HEK293 (cell line): ENCODE measurements at regions not wholly inside any gene's neighbourhood (a gene's known extent, or its start where the extent isn't known, plus 50 kb on each side); places are given as distances from the start of the nearest gene placed in this dataset.

ENCODE experiments used
- CTCF ChIA-PET: fragments of 350-600 bp; formaldehyde crosslinking; extraction: SDS; loops from one replicate; lab custom pipeline; 2021; ENCODE audit warnings: antibody characterized with exemption; lab: Yijun Ruan, JAX
- POLR2A ChIA-PET: fragments of 300-600 bp; formaldehyde crosslinking; extraction: SDS; loops from one replicate; lab custom pipeline; 2020; ENCODE audit warnings: antibody characterized with exemption, inconsistent platforms; lab: Yijun Ruan, JAX
- H3K27ac ChIP-seq: fragments of 200-500 bp; sonication (Bioruptor generic); 2 replicates; pipeline ENCODE4 v1.5.1; 2014; ENCODE audit warnings: low read depth, low read length, control low read depth, inconsistent platforms; ENCODE audit errors: extremely low read depth
- H3K36me3 ChIP-seq, 2 experiments: fragments of 200-500 bp in 1 of 2; sonication (Bioruptor generic) in 1 of 2; 1 replicate in 1 of 2; 2 replicates in 1 of 2; pipeline ENCODE4 v1.5.1; 2014 to 2017; ENCODE audit warnings: inconsistent platforms in 2 of 2, low read length in 2 of 2; ENCODE audit not compliant: control insufficient read depth in 2 of 2, insufficient read depth in 1 of 2
- H3K4me1 ChIP-seq: fragments of 200-500 bp; sonication (Bioruptor generic); 2 replicates; pipeline ENCODE4 v1.5.1; 2014; ENCODE audit warnings: mild to moderate bottlenecking, low read length, inconsistent platforms; ENCODE audit not compliant: control insufficient read depth, insufficient read depth
- H3K4me3 ChIP-seq: 2 replicates; pipeline ENCODE4 v1.5.1; 2011; ENCODE audit warnings: low read depth, mild to moderate bottlenecking, control low read depth, low read length, moderate library complexity
- H3K9me3 ChIP-seq: fragments of 200-500 bp; sonication (Bioruptor generic); 2 replicates; pipeline ENCODE4 v1.5.1; 2014; ENCODE audit warnings: low read depth, low read length, inconsistent platforms; ENCODE audit not compliant: control insufficient read depth, insufficient read depth
- GLIS2 ChIP-seq: fragments of 450-650 bp; formaldehyde crosslinking; IDR thresholded peaks from 2 replicates; pipeline ENCODE4 v1.5.1; 2016; ENCODE audit warnings: missing biosample characterization, missing genetic modification characterization
- KLF16 ChIP-seq: fragments of 450-650 bp; formaldehyde crosslinking; IDR thresholded peaks from 2 replicates; pipeline ENCODE4 v1.5.1; 2017; ENCODE audit warnings: missing biosample characterization, missing genetic modification characterization
- KLF17 ChIP-seq: fragments of 450-650 bp; formaldehyde crosslinking; IDR thresholded peaks from 2 replicates; pipeline ENCODE4 v1.5.1; 2016; ENCODE audit warnings: missing biosample characterization, missing genetic modification characterization
- MYNN ChIP-seq: fragments of 450-650 bp; formaldehyde crosslinking; IDR thresholded peaks from 2 replicates; pipeline ENCODE4 v1.5.1; 2016; ENCODE audit warnings: missing biosample characterization, missing genetic modification characterization, borderline replicate concordance
- TCF7L2 ChIP-seq: IDR thresholded peaks from 2 replicates; pipeline ENCODE4 v1.6.1; 2011; ENCODE audit warnings: low read depth, mild to moderate bottlenecking, inconsistent platforms, low read length, moderate library complexity, borderline replicate concordance
- TRIM28 ChIP-seq: IDR thresholded peaks from 2 replicates; pipeline ENCODE4 v1.6.1; 2011; ENCODE audit warnings: low read length, control low read depth, borderline replicate concordance
- ZNF133 ChIP-seq: fragments of 450-650 bp; formaldehyde crosslinking; IDR thresholded peaks from 2 replicates; pipeline ENCODE4 v1.5.1; 2016; ENCODE audit warnings: missing biosample characterization, missing genetic modification characterization
- ZNF146 ChIP-seq: fragments of 450-650 bp; formaldehyde crosslinking; IDR thresholded peaks from 2 replicates; pipeline ENCODE4 v1.5.1; 2016; ENCODE audit warnings: missing biosample characterization, missing genetic modification characterization
- ZNF184 ChIP-seq: fragments of 450-650 bp; IDR thresholded peaks from 2 replicates; pipeline ENCODE4 v1.5.1; 2018; ENCODE audit warnings: missing biosample characterization, mild to moderate bottlenecking, missing genetic modification characterization
- ZNF2 ChIP-seq: fragments of 450-650 bp; formaldehyde crosslinking; IDR thresholded peaks from 2 replicates; pipeline ENCODE4 v1.5.1; 2016; ENCODE audit warnings: missing biosample characterization, missing genetic modification characterization
- ZNF202 ChIP-seq: fragments of 450-650 bp; formaldehyde crosslinking; IDR thresholded peaks from 2 replicates; pipeline ENCODE4 v1.5.1; 2016; ENCODE audit warnings: missing biosample characterization, missing genetic modification characterization, borderline replicate concordance
- ZNF423 ChIP-seq: fragments of 450-650 bp; formaldehyde crosslinking; IDR thresholded peaks from 2 replicates; pipeline ENCODE4 v1.5.1; 2016; ENCODE audit warnings: missing biosample characterization, missing genetic modification characterization
- ZNF433 ChIP-seq: fragments of 450-650 bp; formaldehyde crosslinking; IDR thresholded peaks from 2 replicates; pipeline ENCODE4 v1.5.1; 2016; ENCODE audit warnings: missing biosample characterization, missing genetic modification characterization, low read depth
- ZNF449 ChIP-seq: fragments of 450-650 bp; formaldehyde crosslinking; IDR thresholded peaks from 2 replicates; pipeline ENCODE4 v1.5.1; 2017; ENCODE audit warnings: missing biosample characterization, mild to moderate bottlenecking, missing genetic modification characterization, moderate library complexity
- ZNF501 ChIP-seq: fragments of 450-650 bp; formaldehyde crosslinking; IDR thresholded peaks from 2 replicates; pipeline ENCODE4 v1.5.1; 2016; ENCODE audit warnings: missing biosample characterization, missing genetic modification characterization
- ZNF629 ChIP-seq: fragments of 450-650 bp; formaldehyde crosslinking; IDR thresholded peaks from 2 replicates; pipeline ENCODE4 v1.5.1; 2017; ENCODE audit warnings: missing biosample characterization, missing genetic modification characterization
- ZNF677 ChIP-seq: fragments of 450-650 bp; IDR thresholded peaks from 2 replicates; pipeline ENCODE4 v1.5.0; 2018; ENCODE audit warnings: missing biosample characterization, mild to moderate bottlenecking, missing genetic modification characterization, moderate library complexity
- ZNF707 ChIP-seq: fragments of 450-650 bp; formaldehyde crosslinking; IDR thresholded peaks from 2 replicates; pipeline ENCODE4 v1.5.1; 2016; ENCODE audit warnings: missing biosample characterization, missing genetic modification characterization
- ZSCAN5A ChIP-seq: fragments of 450-650 bp; formaldehyde crosslinking; IDR thresholded peaks from 2 replicates; pipeline ENCODE4 v1.5.1; 2016; ENCODE audit warnings: missing biosample characterization, missing genetic modification characterization
- TF ChIP-seq, protein P1 (sequence below): fragments of 450-650 bp; formaldehyde crosslinking; IDR thresholded peaks from 2 replicates; pipeline ENCODE4 v1.5.1; 2016; ENCODE audit warnings: missing biosample characterization, missing genetic modification characterization

GRCh38 chr20:53816872-53817398 is 223.3 kb upstream of the ZNF217 start (continued):
- TF ChIP-seq KLF17 (no peak), ZNF449 (tag by site-specific recombination) (no peak), ZNF146 (tag by site-specific recombination) (no peak)
- TF ChIP-seq, protein P1, sequence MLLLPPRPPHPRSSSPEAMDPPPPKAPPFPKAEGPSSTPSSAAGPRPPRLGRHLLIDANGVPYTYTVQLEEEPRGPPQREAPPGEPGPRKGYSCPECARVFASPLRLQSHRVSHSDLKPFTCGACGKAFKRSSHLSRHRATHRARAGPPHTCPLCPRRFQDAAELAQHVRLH = no peak

- Histone ChIP-seq H3K4me3 (no peak overlapping the region), H3K4me1 (no peaks in the 10 kb centered on the region), H3K27ac (no peak overlapping the region), H3K36me3 (no peaks in the 10 kb centered on the region), H3K9me3 (no peaks in the 10 kb centered on the region)
- ChIA-PET POLR2A (no interaction called here), CTCF (no interaction called here)
- TF ChIP-seq ZNF184 (tag by site-specific recombination) = no peak
- no peak for TF ChIP-seq ZNF202 (tag by site-specific recombination)
- TF ChIP-seq ZNF423 (tag by site-specific recombination) = no peak
- TF ChIP-seq ZNF133 = no peak
- TF ChIP-seq ZNF433 (tag by site-specific recombination) = no peak
These were observed 221.9 kb upstream of the ZNF217 start for GRCh38 chr20:53815509-53815908.

DNA sequence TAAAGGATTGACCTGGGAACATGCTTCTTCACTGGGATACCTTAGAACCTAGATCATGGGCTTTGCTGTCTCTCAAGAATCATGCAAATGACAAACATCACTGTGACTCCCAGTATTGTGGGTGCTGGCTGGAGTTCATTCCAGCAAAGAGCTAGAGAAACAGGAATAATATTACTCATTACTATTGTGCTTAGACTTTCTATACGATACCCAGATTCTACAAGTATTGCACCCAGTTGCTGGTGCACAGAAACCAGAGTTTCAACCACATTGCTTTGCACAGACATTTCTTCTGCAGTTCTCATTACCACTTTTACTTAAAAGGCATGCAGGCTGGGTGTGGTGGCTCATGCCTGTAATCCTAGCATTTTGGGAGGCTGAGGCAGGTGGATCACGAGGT is 220.4 kb upstream of the ZNF217 start:
- no peaks in the 10 kb centered on the region for H3K36me3 ChIP-seq
- no peak overlapping the region for H3K4me3 ChIP-seq
- H3K9me3 ChIP-seq = no peaks in the 10 kb centered on the region
- CTCF ChIA-PET = no interaction called here
- H3K4me1 ChIP-seq = no peaks in the 10 kb centered on the region
- POLR2A ChIA-PET = no interaction called here
- TF ChIP-seq TRIM28 (no peak), ZNF677 (tag by site-specific recombination) (no peak), ZNF202 (tag by site-specific recombination) (no peak), ZNF707 (tag by site-specific recombination) (no peak), ZNF501 (tag by site-specific recombination) (no peak), KLF16 (tag by site-specific recombination) (no peak), ZNF2 (tag by site-specific recombination) (no peak), MYNN (no peak), ZSCAN5A (no peak), TCF7L2 (no peak), ZNF629 (tag by site-specific recombination) (no peak), GLIS2 (tag by site-specific recombination) (no peak)
- no peak overlapping the region for H3K27ac ChIP-seq
